Esophagus squamous epithelium (tissue), 4 donors: ENCODE measurements at regions not wholly inside any gene's neighbourhood (a gene's known extent, or its start where the extent isn't known, plus 50 kb on each side); places are given as distances from the start of the nearest gene placed in this dataset.

Source experiments
- POLR2A ChIP-seq, 4 donors: fragments of 450-650 bp; IDR thresholded peaks; one replicate each; pipeline ENCODE4 v1.6.1; 2017; ENCODE audit warnings: antibody characterized with exemption in 4 of 4, mild to moderate bottlenecking in 4 of 4, moderate library complexity in 3 of 4
- TF ChIP-seq, protein P1 (sequence below), 6 experiments: fragments of 450-650 bp in 4 of 6; fragments of 200-600 bp in 2 of 6; sonication (generic) in 2 of 6; IDR thresholded peaks; one replicate each; pipeline ENCODE4 v1.5.1; 2016 to 2019; ENCODE audit warnings: antibody characterized with exemption in 6 of 6, mild to moderate bottlenecking in 4 of 6, moderate library complexity in 4 of 6

DNA sequence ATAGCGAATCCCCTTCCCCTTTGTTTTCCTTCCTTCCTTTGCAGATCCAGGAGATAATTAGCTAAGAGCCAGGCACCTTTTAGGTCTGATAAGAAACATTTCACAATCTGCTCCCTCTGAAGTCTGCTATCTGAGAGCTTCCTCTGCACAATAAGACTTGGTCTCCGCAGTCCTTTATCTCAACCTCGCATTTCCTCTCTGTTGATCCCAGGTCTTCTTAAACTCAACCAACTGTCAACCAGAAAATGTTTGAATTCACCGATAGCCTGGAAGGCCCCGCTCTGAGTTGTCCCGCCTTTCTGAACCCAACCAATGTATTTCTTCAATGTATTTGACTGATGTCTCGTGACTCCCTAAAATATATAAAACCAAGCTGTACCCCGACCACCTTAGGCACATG is 78.4 kb upstream of the CTDP1 start:
- TF ChIP-seq, protein P1, sequence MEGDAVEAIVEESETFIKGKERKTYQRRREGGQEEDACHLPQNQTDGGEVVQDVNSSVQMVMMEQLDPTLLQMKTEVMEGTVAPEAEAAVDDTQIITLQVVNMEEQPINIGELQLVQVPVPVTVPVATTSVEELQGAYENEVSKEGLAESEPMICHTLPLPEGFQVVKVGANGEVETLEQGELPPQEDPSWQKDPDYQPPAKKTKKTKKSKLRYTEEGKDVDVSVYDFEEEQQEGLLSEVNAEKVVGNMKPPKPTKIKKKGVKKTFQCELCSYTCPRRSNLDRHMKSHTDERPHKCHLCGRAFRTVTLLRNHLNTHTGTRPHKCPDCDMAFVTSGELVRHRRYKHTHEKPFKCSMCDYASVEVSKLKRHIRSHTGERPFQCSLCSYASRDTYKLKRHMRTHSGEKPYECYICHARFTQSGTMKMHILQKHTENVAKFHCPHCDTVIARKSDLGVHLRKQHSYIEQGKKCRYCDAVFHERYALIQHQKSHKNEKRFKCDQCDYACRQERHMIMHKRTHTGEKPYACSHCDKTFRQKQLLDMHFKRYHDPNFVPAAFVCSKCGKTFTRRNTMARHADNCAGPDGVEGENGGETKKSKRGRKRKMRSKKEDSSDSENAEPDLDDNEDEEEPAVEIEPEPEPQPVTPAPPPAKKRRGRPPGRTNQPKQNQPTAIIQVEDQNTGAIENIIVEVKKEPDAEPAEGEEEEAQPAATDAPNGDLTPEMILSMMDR (IDR thresholded peaks at IDR 0.05): no peak
- no peak for TF ChIP-seq POLR2A (IDR thresholded peaks at IDR 0.05)
